ENCODE measurements at regions not wholly inside any gene's neighbourhood (a gene's known extent, or its start where the extent isn't known, plus 50 kb on each side); places are given as distances from the start of the nearest gene placed in this dataset.

- no peak for DNase-seq (ENCODE audit: low read depth, low spot score)
Measured at GRCh38 chr13:62924395-62924794, 1508.7 kb upstream of the PCDH20 start.

- DNase-seq (ENCODE audit: low read depth, low spot score) = no peak
Measured at GRCh38 chr13:62920159-62920558, 1504.5 kb upstream of the PCDH20 start.

DNA sequence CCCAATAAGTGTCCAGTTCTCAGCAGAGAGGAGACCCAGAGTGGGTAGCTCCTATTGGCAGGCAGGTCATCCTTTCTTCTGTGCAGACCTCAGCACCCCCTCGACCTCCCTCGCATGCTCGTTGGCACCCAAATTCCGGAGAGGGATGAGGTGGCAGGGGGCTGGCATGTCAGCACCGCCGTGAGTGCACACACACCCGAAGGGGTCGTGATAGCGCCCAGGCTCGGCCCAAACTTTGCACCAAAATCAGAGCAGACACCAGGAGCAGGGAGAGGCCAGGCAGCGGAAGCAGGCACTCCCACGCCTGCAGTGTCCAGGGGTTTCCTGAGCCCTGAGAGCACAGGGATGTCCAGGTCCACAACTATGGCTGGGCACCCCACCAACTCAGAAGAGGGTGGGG, 1503.8 kb upstream of the PCDH20 start:
- DNase-seq (ENCODE audit: low read depth, low spot score) = no peak

GRCh38 chr13:62910541-62911060, 1495.0 kb upstream of the PCDH20 start:
- DNase-seq (ENCODE audit: low read depth, low spot score) = no peak

- DNase-seq (ENCODE audit: low read depth, low spot score) = no peak
Measured at GRCh38 chr13:62908321-62908720, 1492.7 kb upstream of the PCDH20 start.

DNA sequence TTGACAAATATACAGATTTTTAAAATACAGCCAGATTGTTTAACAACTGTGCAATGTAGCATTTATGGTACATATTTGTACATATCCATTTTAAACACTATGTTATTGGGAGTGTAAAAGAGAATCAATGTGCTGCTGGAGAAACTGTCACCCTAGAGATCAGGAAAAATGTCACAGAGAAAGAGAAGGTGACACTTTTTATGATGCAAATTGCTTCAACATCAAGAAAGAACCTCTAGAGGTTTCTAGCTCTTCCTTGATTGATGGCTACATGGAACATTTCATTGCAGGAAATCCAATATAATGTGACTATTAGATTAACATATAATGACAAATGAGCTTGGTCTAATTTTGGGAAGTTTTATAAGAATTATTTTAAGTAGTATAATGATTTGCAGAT, 1491.2 kb upstream of the PCDH20 start:
- no peak for DNase-seq (ENCODE audit: low read depth, low spot score)

- no peak for DNase-seq (ENCODE audit: low read depth, low spot score)
Measured at GRCh38 chr13:62906469-62906868, 1490.8 kb upstream of the PCDH20 start.

DNA sequence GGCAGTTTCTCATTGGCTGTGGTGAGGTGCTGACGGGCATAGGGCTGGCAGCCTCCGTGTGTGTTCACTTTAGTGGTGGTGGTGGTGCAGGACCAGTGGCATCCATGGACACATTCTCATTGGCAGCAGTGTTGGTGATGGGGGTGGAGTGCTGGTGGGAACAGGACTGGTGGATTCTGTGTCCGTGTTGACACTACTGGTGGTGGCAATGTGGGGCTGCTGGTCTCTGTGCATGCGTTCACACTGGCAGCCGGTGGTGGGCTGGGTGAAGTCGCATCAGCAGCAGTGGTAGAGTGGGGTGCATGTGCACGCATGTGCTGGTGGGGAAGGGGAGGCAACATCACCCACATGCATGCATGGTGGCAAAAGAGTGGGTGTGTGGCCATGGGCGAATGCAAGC, 1471.4 kb upstream of the PCDH20 start:
- DNase-seq (ENCODE audit: low read depth, low spot score) = no peak

GRCh38 chr13:62879071-62879470, 1463.4 kb upstream of the PCDH20 start:
- DNase-seq (ENCODE audit: low read depth, low spot score) = no peak

DNA sequence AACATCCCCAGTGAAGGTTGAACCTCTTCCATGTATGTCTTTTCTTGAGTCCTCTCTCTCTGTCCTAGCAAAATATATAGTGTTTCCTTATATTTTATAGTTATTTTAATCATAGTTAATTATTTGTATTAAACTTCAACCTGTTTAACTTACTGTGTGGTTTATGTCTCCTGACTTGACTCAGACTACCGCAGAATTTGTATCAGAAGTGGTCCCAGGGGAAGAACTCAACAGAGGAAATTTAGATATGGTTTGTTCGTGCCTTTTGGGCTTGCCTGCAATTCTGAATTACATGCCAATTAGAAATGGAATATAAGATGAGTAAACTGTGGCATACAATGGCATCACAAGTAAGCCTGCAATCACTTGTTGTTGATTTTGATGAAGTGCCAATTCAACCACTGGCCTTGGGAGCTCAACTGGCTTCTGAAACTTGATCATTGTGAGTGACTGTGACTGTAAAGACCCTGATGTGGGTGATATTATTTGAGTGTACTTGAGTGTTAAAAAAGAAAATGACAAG, 1459.5 kb upstream of the PCDH20 start:
- DNase-seq (ENCODE audit: low read depth, low spot score) = no peak

GRCh38 chr13:62850331-62850730, 1434.7 kb upstream of the PCDH20 start:
- DNase-seq (ENCODE audit: low read depth, low spot score) = no peak

GRCh38 chr13:62847520-62847919, 1431.9 kb upstream of the PCDH20 start:
- DNase-seq (ENCODE audit: low read depth, low spot score) = no peak

DNA sequence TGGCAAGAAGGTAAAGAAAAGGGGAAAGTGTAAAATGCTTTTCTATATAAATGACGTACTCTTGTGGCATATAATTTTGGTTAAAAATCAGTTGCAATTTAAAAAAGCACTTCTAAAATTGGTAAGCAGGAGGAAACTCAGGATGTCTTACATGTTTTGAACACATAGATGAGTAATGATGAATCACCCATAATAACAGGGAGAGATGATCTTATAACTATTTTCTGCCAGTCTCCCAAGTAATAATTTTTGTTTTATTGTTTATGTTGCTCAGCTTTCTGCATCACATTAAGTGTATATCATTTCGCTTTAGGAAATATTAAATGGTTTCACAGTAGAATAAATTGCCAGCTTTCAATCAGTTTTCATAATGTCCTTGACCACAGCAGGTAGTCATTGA, 1430.7 kb upstream of the PCDH20 start:
- no peak for DNase-seq (ENCODE audit: low read depth, low spot score)

DNA sequence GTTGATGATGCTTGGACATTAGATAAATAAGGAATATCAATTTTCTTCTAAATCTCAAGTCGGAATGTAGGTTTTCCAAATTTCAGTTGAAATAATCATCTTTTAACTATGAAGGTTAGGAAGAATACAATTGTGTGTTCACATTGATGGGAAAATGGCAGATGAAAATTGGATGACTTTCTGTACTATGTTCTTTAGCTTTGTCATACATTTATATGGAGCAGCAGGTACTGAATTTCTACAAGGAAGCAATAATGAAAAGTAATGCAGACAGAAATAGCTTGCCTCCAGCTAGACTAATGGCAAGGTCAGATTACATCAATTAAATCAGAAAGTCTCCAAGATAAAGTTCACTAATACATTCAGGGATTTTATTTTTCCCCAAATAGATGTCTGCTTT, 1423.7 kb upstream of the PCDH20 start:
- DNase-seq (ENCODE audit: low read depth, low spot score) = no peak

- no peak for DNase-seq (ENCODE audit: low read depth, low spot score)
Measured at GRCh38 chr13:62838929-62839328, 1423.3 kb upstream of the PCDH20 start.

GRCh38 chr13:62837895-62838294, 1422.2 kb upstream of the PCDH20 start:
- no peak for DNase-seq (ENCODE audit: low read depth, low spot score)

GRCh38 chr13:62829486-62829885, 1413.8 kb upstream of the PCDH20 start:
- DNase-seq (ENCODE audit: low read depth, low spot score) = no peak

- no peak for DNase-seq (ENCODE audit: low read depth, low spot score)
Measured at GRCh38 chr13:62799931-62800436, 1384.3 kb upstream of the PCDH20 start.

- no peak for DNase-seq (ENCODE audit: low read depth, low spot score)
Measured at GRCh38 chr13:62799038-62799535, 1383.4 kb upstream of the PCDH20 start.

GRCh38 chr13:62793850-62794249, 1378.2 kb upstream of the PCDH20 start:
- no peak for DNase-seq (ENCODE audit: low read depth, low spot score)

DNA sequence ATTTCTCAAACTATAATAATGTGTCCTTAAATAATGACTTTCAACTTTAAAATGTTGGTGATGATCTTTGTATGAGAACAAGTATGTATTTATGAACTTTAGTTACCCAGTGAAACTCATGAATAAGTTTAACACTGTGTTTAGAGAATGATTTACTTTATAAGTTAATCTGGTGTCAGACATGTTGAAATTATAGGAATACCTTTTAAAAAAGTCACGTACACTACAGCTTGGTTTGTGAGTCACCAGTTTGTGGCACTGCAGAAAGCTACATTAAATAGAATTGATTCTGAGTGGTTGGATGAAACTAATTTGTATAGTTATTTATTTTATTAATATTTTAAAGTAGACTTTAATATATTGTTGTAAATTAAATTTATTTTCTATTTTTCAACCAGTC, 1366.2 kb upstream of the PCDH20 start:
- DNase-seq (ENCODE audit: low read depth, low spot score) = no peak

GRCh38 chr13:62779161-62779560, 1363.5 kb upstream of the PCDH20 start:
- no peak for DNase-seq (ENCODE audit: low read depth, low spot score)

DNA sequence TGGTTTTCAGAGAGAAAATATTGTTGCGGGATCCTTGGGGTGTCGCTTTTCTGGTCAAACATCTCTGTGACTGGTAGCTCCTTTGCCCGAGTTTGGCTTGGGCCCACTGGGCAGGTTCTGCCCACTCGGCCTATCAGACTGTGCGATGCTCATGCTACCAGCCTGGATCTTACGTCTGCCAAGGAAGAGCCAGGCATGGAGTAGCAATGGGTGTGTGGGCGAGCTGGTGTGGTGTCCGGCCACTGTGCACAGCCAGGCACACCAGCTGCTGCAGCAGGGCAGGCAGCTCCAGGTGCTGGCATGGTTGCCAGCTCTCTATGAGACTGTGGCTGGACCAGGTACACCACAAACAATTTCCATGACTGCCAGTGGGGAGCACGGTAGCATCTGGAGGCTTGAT, 1351.8 kb upstream of the PCDH20 start:
- no peak for DNase-seq (ENCODE audit: low read depth, low spot score)

GRCh38 chr13:62760724-62761123, 1345.1 kb upstream of the PCDH20 start:
- no peak for DNase-seq (ENCODE audit: low read depth, low spot score)
